GOT3 (cell line): ENCODE measurements at regions not wholly inside any gene's neighbourhood (a gene's known extent, or its start where the extent isn't known, plus 50 kb on each side); places are given as distances from the start of the nearest gene placed in this dataset.

Experiments used
- DNase-seq: peaks from one replicate; lab custom pipeline; 2025; ENCODE audit warnings: mixed read lengths; lab: John Stamatoyannopoulos, UW

GRCh38 chr14:28681681-28682080, 84.9 kb upstream of the FOXG1 start:
- DNase-seq: no peak

GRCh38 chr14:28690029-28690692, 76.4 kb upstream of the FOXG1 start:
- no peak for DNase-seq

- DNase-seq: no peak
Measured at GRCh38 chr14:28695109-28695508, 71.5 kb upstream of the FOXG1 start.

- DNase-seq: no peak
Measured at GRCh38 chr14:28701733-28702132, 64.9 kb upstream of the FOXG1 start.

GRCh38 chr14:28703482-28703881, 63.1 kb upstream of the FOXG1 start:
- no peak for DNase-seq

- no peak for DNase-seq
Measured at GRCh38 chr14:28704153-28704552, 62.4 kb upstream of the FOXG1 start.

GRCh38 chr14:28707814-28708213, 58.8 kb upstream of the FOXG1 start:
- DNase-seq: no peak

- no peak for DNase-seq
Measured at GRCh38 chr14:28709571-28710305, 56.8 kb upstream of the FOXG1 start.
